ENCODE measurements at regions not wholly inside any gene's neighbourhood (a gene's known extent, or its start where the extent isn't known, plus 50 kb on each side); places are given as distances from the start of the nearest gene placed in this dataset.

DNA sequence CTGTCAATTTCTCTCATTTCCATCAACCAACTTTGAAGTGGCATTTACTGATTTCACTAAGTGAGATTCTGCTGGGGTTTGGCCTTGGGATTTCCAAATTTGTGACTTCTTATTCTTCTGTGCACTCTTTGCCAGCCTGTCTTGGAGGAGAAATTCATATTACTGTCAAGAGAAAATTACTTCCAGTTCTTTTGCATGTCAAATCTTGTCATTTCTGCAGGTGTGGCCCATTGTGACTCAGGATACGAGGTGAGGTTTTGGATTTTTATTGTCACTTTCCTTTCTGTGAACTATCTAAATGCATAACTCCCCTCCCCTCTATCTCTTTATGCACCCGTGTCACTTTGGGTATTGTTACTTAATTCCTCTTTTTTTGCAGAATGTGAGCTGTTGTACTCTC is 102.6 kb upstream of the GUCY1A1 start:
- no peak for DNase-seq (ENCODE audit: low read depth in 2 of 2)

DNA sequence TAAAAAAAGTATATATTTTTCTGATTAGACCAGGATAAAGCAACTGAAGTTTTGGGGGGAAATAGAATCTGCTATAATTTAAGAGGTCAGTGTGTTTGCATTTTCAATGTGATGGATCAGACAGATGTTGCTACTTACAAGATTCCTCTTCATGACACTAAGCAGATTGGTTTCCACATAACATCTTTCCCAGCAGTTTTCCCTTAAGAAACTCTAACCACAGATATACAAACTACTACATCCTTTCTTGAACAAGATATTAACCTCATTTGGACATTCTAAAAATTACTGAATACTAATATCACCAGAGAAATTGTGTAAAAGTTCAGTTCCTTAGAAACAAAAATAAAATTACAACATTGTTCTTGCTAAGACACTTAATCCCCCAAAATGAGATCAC is 106.7 kb upstream of the GUCY1A1 start:
- DNase-seq (ENCODE audit: low read depth in 2 of 2) = no peak

DNA sequence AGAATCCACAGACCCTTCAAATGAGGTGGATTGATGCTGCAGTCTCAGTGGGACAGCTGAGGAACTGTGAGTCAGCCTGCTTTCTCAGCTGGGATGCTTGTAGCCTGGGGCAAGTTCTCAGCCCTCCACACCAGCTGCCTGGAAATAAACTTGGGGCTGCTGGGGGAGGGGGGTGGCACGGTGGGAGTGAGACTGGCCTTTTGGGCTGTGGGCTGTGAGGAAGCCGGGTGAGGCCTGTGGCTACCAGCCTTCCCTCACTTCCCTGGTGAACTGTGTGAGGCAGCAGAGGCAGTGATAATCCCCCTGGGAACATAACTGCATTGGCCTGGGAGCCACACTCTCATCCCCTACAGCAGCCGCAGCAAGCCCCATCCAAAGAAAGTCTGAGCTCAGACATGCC is 114.5 kb upstream of the GUCY1A1 start:
- no peak for DNase-seq (ENCODE audit: low read depth in 2 of 2)

DNA sequence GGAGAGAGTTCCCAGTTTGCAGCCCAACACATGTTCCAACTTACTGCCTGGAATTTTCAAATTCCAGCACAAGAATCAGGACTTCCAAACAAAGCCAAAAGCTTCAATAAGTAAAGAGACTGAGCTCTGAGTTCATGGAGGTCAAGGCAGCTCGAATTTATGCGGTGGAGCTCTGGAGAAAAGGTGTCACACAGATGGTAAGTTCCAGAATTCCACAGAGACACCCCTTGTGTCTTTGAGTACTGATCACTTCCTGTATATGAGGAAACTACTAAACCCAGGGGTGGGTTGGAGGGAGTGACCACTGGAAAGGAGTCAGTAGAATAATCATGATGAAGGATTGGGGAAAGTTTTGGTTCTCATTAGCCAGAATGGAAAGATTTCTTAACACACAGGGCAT is 118.5 kb upstream of the GUCY1A1 start:
- DNase-seq (ENCODE audit: low read depth in 2 of 2) = no peak

DNA sequence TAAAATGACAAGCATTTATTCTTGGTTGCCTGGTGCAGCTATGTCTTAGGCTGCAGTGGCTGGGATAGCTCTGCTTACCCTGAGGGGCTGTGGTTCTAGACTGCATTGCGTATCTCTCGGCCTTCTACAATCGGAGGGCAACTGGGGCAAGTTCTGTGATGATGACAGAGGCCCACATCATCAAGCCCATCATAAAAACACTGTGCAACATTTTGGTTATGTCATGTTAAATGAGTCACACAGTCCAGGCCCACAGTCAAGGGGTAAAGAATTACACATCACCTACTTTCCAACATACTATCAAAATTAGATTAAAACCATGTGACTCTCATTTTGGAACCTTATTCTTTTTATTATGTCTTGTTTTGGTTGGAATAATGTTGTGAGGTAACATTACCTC is 120.2 kb upstream of the GUCY1A1 start:
- no peak for DNase-seq (ENCODE audit: low read depth in 2 of 2)

DNA sequence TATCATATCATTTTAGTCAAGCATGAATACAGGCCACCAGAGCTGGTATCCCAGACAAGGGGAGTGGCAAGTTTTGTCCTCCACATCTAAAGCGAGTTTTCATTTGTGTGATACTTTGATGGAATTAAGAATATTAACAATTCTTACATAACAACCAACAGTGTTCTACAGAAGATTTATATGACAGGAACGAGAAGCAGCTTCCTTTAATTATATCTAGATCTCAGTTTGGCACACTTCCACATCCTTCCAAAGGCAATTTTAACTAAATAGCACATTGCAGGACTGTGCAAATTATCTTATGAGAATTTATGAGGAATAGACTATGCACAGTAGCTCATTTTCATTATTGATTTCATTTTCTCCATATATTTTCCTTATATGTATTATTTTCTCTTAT is 121.2 kb upstream of the GUCY1A1 start:
- DNase-seq (ENCODE audit: low read depth in 2 of 2) = no peak

DNA sequence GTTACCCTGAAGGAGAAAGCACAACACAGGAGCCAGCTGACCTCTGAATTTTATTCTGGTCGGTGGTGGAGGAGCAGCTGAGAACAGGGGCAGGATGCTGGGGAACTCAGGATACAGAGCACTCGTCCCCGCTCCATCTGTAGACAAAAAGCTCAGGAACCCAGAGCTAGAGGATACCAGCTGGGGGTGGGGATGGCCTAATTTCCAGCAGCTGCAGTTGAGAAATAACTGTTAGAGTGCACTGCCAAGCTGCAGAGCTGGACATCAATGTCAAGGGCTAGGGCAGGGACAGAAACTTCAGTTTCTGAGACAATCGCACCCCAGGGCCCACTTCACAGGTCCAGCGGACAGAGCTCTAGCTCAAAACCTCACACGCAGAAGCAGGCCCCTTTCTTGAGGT is 122.1 kb upstream of the GUCY1A1 start:
- DNase-seq (ENCODE audit: low read depth in 2 of 2) = no peak

DNA sequence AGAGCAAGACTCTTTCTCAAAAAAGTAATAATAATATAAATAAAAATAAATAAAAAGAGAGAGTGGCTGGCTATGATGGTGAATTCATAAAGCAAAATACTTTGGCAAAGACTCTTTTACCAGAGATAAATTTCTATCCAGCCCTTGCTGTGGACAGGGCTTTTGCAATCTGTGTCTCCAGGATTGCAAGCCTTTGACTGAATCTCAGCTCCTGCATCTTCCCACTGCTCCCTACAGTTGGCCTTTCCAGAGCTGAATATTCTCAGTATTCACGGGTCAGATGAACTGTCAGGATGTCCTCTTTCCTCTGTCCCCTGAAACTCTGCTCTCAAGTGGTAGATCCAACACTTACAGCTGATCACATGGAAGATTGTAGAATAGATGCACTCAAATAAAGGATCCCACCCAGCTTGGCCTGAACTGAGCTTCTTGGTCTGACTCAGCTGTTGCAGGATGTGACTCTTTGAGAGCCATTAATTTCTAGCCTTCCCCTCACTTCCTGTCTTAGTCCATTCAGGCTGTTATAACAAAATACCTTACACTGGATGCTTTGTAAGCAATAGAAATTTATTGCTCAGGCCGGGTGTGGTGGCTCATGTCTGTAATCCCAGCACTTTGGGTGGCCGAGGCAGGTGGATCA is 123.4 kb upstream of the GUCY1A1 start:
- no peak for DNase-seq (ENCODE audit: low read depth in 2 of 2)

DNA sequence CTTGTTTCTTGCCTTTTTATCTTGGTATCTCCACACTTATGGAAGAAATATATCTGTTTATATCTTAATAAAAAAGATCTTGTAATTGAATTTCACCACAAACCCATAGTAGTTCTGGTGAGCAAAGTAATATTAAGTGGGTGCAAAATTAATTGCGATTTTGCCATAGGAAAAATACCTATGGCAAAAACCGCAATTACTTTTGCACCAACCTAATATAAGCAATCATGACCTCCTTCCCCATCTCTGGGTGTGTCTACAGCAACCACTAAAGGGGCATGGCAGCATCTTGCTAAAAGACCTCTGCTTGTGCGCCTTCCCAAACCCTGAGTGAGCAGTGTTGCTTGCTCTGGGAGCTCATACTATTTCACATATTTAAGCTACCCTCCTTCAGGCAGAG is 124.2 kb upstream of the GUCY1A1 start:
- no peak for DNase-seq (ENCODE audit: low read depth in 2 of 2)

DNA sequence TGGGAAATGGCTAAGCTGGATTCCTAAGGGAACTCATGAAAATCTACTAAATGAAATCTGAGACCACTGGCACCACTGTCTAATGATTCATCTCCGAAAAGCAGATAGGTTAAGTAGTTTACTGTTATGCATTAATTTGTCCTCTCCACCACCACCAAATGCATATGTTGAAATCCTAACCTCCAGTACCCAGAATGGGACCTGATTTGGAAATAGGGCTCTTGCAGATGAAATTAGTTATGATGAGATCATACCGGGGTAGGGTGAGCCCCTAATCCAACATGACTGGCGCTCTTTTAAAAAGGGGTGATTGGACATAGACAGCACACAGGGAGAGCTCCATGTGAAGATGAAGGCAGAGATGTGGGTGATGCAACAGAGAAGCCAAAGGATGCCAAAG is 124.9 kb upstream of the GUCY1A1 start:
- DNase-seq (ENCODE audit: low read depth in 2 of 2) = no peak

DNA sequence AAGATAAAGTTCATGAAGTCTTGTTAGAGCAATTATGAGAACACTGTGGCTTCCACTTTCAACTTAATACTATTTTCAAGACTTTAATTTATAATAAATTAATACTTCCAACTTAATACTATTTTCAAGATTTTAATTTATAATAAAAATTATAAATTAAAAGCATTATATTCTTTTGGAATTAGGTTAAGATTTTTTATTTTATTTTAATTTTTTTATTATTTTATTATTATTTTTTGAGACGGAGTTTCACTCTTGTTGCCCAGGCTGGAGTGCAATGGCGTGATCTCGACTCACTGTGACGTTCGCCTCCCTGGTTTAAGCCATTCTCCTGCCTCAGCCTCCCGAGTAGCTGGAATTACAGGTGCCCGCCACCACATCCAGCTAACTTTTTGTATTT is 126.0 kb upstream of the GUCY1A1 start:
- no peak for DNase-seq (ENCODE audit: low read depth in 2 of 2)

DNA sequence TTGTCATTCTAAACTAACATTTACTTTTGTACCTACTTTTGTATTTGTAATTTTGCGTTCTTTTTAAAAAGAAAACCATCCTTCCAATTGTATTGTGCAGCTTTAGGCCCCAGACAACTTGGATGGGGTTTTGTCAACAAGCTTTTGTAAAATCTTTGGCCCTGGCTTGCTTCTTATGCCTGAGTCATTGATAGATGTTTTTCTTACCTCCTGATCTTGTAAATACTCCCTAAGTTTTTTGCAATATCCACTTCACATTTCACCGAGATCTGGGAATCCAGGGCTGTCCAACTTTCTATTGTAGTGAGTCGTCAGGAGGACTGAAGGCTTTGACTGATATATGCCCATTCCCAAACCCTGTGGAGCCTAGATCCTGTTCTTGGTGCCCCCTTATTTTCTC is 126.9 kb upstream of the GUCY1A1 start:
- no peak for DNase-seq (ENCODE audit: low read depth in 2 of 2)

DNA sequence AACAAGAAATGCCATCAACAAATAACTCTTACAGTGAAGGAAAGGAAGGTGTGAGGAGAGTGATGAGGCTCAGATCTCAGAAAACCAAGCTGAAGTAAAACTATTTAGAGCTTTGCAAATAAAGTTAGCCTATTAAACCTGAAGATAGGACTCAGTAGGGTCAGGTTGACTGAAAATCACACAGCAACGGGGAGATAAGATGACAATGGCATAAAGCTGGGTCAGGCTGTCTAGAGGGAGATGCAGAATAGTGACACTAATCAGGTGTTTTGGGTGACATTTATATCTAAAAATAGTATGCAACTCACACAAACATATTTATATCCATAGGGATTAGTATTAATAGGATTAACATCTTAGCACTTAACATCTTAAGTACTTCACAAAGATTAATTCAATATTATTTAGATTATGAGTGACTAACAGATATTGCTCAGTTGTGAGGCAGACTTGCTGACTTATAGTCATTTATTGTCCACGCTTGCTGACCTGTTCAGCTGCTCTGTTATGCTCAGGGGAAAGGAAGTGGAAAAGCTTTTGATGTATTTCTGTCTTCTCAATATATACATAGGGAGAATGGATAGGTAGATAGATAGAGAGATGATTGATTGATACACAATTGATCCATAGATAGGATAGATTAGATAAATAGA is 130.7 kb upstream of the GUCY1A1 start:
- DNase-seq (ENCODE audit: low read depth in 2 of 2) = no peak

DNA sequence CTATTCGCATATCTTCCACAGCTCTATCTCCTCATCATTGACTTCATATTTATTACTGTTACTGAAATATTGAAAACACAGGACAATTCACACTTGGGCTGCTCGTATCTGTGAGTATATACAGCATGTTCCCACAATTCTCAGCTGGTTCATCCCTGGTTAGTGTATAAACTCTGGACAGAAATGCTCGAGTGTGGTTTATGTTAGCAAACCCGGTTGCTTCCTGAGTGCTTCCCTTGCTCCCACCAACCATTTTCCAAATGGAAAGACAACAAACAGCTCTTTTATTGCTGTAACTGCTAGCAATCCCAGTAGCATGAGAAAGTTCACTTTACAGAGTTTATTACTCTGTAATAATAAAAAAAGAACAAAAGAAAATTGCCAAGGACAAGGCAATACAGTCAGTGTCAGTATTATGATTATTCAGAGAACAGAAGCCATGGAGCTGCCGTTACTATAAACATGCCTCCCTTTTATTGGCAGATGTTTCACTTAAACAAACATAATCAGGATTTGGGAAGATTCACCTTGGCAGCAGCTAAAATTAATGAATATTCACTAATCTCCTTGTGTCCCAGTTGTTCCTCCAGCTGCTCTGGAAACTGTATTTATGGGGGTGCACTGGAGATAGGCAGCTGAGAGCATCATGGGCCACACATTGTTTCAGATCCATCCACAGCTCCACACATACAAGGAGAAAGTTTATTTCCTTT is 134.1 kb upstream of the GUCY1A1 start:
- no peak for DNase-seq (ENCODE audit: low read depth in 2 of 2)

DNA sequence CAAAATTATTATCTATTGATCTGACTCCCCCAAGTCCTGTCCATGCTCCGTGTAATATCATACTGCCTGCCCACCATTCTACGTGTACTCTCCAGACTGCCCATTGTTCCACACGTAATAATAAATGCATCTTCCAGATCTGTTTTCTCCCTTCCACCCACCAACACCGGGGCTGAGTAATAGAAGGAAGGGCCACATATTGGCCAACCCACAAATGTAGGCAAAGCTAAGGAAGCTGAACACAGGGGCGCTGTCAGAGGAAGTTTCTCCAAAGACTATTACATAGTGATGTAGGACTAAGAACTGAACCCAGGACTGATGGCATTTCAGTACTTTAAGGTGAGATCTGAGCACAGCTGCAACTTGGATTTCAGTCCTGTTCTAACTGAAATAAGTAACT is 135.8 kb upstream of the GUCY1A1 start:
- no peak for DNase-seq (ENCODE audit: low read depth in 2 of 2)

DNA sequence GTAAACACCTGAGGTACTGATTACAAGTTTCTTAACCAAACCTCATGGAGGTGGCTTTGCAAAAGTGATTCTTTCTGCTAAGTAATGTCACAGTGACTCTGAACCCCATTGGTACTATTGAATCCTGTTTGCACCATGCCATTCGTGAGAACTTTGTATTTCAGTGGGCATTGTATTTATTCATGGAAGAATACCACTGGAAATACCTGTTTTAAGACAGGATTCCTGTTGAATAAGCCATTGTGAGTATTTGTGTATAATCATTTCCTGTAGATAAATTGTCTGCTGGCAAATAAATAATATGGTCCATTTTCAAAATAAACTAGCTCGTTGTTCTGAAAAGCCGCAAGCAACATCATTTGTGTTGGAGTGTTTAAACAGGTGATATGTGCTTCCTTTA is 136.4 kb upstream of the GUCY1A1 start:
- no peak for DNase-seq (ENCODE audit: low read depth in 2 of 2)

DNA sequence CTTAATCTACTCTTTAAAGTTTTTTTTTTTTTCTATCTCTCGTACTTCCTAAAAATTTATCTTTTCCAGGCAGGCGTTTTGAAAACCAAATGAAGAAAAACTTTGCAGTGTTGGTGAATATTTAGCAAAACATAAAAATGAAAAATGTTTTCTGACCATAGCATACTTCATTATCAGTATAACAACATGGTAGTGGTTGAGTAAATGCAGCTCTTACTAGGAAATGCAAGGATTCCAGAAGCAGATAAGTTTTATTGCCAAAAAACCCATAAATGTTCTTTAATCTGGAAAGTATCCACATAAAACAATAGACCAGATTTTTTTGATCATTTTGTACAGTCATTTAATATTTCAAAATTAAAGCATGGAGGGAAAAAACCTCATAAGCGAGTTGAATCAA is 136.9 kb upstream of the GUCY1A1 start:
- no peak for DNase-seq (ENCODE audit: low read depth in 2 of 2)

DNA sequence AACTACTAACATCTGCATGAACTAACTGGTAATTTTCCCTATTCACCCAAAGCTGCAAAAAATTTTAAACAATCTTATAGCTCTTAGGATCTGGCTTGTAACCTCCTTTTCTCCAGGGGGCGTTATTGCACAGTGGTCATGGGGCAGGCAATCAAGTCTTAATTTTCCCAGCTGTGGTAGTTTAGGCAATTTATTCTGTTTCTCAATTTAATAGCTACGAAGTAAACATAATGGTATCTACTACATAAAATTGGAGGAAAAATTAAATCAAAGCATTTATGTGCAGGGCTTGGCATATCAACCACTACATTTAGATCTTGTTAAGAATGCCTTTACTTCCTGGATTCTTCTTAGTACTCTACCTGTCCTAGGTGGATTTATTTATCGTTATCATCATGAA is 137.4 kb upstream of the GUCY1A1 start:
- no peak for DNase-seq (ENCODE audit: low read depth in 2 of 2)

DNA sequence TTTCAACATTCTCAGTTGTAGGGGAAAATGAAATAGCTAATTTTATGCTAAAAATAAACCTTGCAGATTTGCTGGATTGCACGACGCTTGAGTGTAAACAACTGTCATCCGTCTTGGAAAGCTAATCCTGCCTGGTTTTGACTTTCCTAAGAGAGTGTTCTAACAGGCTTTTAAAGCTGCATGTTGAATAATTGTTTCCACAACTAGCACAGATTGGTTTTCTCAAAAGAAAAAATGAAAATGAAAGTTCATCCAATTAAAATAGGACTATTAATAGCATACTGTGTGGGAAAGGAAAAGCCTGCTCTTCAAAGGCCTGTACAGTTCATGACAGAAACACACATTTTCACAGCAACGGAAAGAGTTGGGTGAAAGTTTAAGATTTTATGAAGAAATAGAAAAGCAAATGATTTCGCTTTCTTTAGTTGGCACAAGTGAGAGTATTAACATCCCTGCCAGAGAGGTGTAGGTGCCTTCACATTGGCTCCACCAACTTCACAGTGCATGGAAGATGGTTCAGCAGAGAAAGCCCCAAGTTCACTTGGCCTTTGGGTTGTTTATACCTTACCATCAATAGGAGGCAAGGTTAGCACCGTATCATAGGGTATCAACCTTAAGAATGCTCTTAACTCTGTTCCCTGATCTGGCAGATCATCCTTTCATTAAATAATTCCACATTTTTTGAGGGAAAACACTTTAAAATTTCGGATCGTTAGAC is 140.0 kb upstream of the GUCY1A1 start:
- DNase-seq (ENCODE audit: low read depth in 2 of 2) = no peak

DNA sequence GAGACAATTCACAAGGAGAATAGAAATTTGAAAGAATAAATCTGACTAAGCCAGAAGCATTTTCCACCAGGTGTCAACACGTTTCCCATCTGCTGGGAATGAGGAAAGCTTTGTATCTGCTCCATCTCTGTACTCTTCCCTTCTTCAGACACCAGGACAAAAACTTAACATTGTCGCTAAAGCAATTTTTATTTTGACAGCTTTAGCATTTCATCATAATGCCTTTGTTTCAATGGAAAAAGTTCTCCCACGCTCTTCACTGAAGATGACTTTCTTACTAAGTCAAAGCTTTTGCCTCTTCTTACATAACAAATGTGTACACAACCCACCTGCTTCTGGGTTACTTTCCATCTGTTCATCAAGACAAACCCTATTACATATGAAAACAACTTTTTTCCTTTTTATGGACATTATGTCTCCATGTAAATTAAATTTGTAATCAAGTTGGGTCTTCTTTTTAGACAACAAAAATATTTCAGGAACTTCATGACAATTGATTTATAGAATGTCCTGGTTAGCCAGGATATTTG is 141.7 kb upstream of the GUCY1A1 start:
- no peak for DNase-seq (ENCODE audit: low read depth in 2 of 2)

DNA sequence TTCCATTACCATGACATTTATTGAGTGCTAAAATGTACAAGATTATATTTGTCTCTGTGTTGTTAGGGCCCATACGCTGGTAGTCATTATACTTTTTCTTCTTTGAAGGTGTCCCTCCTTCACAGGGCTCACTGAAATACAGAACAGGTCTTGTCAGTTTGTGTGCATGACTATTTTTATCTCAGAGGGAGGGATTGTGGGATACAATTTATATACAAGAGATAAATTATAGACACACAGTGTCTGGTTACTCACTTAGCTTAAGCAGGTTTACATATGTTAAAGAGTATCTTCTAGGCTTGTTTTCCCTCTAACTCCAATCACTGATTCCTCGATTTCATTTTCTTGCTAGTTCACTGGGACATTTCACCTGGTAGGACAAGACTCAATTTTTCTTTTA is 143.3 kb upstream of the GUCY1A1 start:
- no peak for DNase-seq (ENCODE audit: low read depth in 2 of 2)

DNA sequence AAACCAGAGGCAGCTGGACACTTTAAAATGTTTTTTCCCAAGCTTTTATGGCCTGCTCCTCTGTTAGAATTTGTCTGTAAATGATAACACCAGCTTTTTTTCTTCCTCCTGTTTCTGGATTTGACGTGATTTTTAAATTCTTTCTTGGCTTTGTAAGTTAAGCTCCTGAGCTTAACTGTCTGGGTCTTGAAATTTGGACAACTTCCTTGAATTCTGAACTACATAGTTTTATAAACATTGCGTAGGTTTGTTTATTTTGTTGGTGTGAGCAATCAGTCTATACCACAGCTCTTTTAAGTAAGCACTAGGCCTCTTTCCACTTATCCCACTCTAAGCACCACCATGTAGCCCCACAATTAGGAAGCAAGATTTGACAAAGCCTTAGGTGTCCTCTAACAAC is 144.4 kb upstream of the GUCY1A1 start:
- DNase-seq (ENCODE audit: low read depth in 2 of 2) = no peak

DNA sequence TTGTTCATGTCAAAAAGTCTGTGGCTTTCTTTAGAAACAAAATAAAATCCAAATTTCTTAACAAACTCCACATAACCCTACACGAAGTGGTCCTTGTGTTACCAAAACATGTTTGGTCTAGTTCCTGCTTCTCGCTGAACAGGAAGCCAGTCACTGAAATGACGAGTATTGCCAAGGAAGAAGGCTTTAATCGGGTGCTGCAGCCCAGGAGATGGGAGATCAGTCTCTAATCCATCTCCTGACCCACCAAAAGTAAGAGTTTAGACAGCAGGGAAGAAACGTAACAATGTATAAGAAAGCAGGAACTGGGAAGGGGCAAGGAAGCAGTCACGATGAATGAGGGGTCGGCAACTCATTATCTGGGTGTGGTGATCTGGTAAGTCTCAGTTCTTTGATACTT is 144.6 kb upstream of the MAP9 start:
- DNase-seq (ENCODE audit: low read depth in 2 of 2) = no peak
